ENCODE measurements at regions not wholly inside any gene's neighbourhood (a gene's known extent, or its start where the extent isn't known, plus 50 kb on each side); places are given as distances from the start of the nearest gene placed in this dataset.
A peak's percentile ranks its signal among the peaks of the same experiment; 100 is the strongest.
"Not testable (repeated sequence)": the region's sequence is repeated elsewhere in the genome, so short reads cannot be mapped to it uniquely, and the experiment has no call there.

- TF ChIP-seq CTCF (IDR thresholded peaks at IDR 0.05; ENCODE audit: insufficient read depth, low read depth, low read length) = peak; percentile 92
- peak; percentile 74 for DNase-seq (ENCODE audit: low read depth)
- H3K4me3 ChIP-seq (ENCODE audit: low read depth, low read length) = peak overlapping the region; percentile 26
Observed at GRCh38 chr15:89017370-89018066, 70.7 kb upstream of the ABHD2 start.

- no peak for DNase-seq (ENCODE audit: low read depth)
- no peak overlapping the region for H3K4me3 ChIP-seq (ENCODE audit: low read depth, low read length)
- TF ChIP-seq CTCF (IDR thresholded peaks at IDR 0.05; ENCODE audit: insufficient read depth, low read depth, low read length) = no peak
Observed at GRCh38 chr15:89018207-89018606, 70.0 kb upstream of the ABHD2 start.

GRCh38 chr15:89019436-89019835, 68.8 kb upstream of the ABHD2 start:
- no peak for DNase-seq (ENCODE audit: low read depth)
- H3K4me3 ChIP-seq (ENCODE audit: low read depth, low read length) = no peak overlapping the region
- TF ChIP-seq CTCF (IDR thresholded peaks at IDR 0.05; ENCODE audit: insufficient read depth, low read depth, low read length) = no peak

- H3K4me3 ChIP-seq (ENCODE audit: low read depth, low read length) = no peak overlapping the region
- DNase-seq (ENCODE audit: low read depth) = no peak
- no peak for TF ChIP-seq CTCF (IDR thresholded peaks at IDR 0.05; ENCODE audit: insufficient read depth, low read depth, low read length)
Observed at GRCh38 chr15:89021224-89021623, 67.0 kb upstream of the ABHD2 start.

GRCh38 chr15:89021886-89022285, 66.4 kb upstream of the ABHD2 start:
- not testable (repeated sequence) for H3K4me3 ChIP-seq (ENCODE audit: low read depth, low read length); DNase-seq (ENCODE audit: low read depth)

- TF ChIP-seq CTCF (IDR thresholded peaks at IDR 0.05; ENCODE audit: insufficient read depth, low read depth, low read length) = no peak
- DNase-seq (ENCODE audit: low read depth) = no peak
- no peak overlapping the region for H3K4me3 ChIP-seq (ENCODE audit: low read depth, low read length)
Observed at GRCh38 chr15:89023311-89023961, 64.8 kb upstream of the ABHD2 start.

- DNase-seq (ENCODE audit: low read depth) = no peak
- H3K4me3 ChIP-seq (ENCODE audit: low read depth, low read length) = no peak overlapping the region
- TF ChIP-seq CTCF (IDR thresholded peaks at IDR 0.05; ENCODE audit: insufficient read depth, low read depth, low read length) = no peak
Observed at GRCh38 chr15:89024418-89024817, 63.8 kb upstream of the ABHD2 start.

All from fibroblast of villous mesenchyme (primary cell).